Fibroblast of skin of abdomen (primary cell): ENCODE measurements at regions not wholly inside any gene's neighbourhood (a gene's known extent, or its start where the extent isn't known, plus 50 kb on each side); places are given as distances from the start of the nearest gene placed in this dataset.
A peak's percentile ranks its signal among the peaks of the same experiment; 100 is the strongest.

Source experiments
- DNase-seq: peaks from one replicate; pipeline ENCODE4 v3.0.0-alpha.2; 2013

DNA sequence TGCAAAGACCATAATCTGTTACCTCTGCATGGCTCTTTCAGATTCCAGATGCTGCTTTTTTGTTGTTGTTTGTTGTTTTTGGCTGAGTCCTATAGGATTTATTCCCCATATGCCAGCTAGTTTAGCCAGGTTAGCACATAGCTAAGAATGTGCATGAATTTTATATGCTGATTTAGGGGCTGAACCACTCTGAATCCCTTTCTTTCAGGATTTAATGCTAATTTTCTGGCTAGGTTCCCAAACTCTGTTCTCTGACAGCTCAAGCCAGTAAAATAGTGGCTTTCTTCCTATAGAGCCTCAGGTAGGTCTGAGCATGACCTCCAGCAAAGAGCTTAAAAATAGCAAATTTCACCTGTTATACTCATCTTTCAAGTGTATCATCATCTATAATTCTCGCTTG lies 521.4 kb downstream of the CAAP1 start:
- no peak for DNase-seq

DNA sequence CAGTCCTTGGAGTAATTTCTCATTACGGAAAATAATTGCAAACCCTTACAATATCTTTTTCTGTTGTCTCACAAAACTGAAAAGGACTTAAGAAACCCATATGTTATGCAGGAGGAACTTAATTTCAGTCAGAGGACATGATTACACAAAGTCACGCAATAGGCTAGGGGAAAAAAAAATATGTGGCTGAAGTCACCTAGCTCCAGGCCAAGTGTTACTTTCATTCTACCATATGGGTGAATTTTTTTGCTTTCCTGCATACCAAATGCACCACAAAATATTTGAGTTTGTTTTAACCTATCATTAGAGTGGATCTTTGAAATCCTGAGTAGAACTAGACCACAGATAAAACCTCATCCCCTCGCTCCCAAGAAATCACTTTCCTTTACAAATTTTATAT lies 523.5 kb downstream of the CAAP1 start:
- peak; percentile 25 for DNase-seq

DNA sequence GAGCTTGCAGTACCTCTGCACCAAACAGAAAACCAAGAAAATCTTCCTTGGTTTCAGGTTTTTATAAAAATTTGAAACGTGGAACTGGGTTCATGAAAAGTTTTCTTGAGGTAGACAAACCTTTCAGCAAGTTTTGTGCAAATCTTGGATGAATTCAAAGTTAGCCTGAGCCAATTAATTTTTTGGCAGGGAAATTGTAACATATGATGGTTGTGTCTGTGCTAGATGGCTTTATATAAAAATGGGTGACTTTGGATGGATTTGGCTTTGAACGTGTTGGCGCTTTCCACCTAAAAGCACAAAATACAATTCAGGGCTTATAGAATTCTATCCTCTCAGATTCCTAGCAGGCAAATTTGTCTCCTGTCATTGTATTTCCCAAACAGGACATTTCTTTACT lies 524.4 kb downstream of the CAAP1 start:
- no peak for DNase-seq

DNA sequence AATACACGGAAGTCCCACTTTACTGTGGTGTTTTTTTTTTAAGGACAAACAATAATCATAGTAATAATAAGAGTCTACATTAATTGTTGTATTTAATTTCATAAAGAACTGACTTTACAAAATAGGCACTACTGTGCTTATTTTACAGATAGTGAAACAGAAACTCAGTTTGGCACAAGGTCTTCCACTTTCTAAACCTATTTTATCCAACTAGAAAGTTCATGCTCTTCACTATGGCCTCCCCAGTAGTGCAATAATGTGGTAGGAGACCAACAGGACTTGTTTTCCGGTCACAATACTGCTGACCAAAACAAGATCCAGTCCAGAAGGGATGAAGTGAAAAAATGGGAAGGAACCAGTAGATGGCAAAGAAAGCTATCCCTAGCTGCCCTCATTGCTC lies 531.6 kb downstream of the CAAP1 start:
- DNase-seq: no peak

DNA sequence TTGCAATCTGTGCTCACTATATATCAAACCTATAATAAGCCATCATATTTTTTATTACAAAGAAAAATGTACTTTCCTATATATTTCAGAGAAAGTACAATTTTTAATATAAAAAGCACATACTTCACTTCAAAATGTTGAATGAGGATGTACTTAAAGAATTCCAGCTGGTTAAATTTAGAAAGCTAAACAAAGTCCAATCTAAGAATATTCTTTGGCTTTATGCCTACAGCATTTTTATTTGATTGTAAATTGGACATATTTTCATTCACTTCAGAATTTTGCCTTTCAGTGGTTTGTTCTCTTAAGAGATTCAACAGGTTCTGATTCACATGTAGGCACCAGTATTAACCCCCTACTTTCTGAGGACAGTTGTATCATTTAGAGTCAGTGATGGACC lies 533.8 kb downstream of the CAAP1 start:
- DNase-seq: no peak

DNA sequence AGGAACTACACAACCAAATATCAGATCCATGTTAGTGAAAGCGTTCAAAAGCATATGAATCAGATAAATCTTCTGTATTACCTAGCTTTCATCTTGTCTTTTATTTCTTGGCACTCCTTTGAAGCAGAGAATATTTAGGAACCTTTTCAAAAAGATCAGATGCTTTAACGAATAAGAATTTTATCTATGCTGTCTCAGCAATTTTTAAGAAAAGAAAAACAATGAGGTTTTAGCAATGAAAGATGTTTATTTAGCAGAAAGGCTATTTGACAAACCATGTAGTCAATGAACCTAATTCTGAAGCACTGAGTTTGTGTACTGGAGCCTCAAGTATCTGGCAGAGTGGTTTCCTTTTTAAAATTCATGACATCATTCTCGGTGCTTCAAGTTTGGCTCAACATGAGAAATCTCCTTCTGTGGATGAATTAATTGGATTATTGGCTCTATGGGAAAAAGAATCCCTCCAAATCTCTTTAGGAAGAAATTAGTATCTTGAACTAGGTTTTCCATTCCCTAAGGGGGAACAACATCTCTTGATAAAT lies 534.7 kb downstream of the CAAP1 start:
- no peak for DNase-seq

DNA sequence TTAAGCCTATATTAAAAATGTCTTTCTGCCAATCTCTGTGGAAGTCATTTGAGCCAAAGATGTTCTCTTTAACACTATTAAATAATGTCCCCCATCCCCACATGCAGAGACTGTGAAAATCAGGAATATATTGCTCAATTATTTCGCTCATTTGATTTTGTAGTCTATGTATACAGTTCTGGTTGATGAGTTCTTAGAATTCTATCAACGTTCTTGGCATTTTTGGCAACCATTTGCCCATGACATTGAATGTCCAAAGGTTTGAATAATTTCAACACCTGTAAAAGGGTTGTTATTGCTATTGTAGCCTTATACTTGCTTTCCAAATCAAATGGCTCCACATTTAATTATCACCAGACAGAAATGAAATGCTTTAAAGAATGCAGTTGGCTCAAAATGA lies 536.1 kb downstream of the CAAP1 start:
- DNase-seq: no peak

DNA sequence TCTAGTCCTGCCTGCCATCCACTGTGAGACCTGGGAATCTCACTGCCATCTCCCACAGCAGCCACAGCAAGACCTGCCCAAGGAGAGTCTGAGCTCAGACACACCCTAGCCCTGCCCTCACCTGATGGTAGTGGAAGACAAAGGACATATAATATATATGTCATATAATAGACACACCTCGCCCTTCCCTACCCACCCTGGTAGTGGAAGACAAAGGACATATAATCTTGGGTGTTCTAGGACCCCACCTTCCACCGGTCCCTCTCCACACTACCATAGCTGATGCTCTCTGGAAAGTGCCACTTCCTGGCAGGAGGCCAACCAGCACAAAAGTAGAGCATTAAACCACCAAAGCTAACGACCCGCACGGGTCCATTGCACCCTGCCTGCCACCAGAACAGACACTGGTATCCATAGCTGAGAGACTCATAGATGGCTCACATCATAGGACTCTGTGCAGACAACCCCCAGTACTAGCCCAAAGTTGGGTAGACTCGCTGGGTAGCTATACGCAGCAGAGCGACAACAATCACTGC lies 545.6 kb downstream of the CAAP1 start:
- no peak for DNase-seq

DNA sequence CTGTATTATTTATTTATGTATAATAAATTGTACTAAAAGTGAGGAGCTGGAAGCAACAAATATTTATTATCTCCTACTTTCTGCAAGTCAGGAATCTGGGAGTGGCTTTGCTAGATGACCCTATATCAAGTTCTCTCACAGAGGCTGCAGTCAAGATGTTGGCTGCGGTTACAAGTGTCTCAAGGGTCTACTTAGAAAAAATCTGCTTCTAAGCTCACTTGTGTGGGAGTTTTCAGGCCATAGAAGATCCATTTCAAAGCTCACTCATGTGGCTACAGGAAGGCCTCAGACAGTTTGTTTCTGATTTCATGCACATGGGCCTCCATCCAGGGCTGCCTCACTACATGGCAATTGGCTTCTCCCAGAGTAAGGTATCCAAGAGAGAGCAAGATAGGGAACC lies 551.1 kb downstream of the CAAP1 start:
- DNase-seq: no peak

DNA sequence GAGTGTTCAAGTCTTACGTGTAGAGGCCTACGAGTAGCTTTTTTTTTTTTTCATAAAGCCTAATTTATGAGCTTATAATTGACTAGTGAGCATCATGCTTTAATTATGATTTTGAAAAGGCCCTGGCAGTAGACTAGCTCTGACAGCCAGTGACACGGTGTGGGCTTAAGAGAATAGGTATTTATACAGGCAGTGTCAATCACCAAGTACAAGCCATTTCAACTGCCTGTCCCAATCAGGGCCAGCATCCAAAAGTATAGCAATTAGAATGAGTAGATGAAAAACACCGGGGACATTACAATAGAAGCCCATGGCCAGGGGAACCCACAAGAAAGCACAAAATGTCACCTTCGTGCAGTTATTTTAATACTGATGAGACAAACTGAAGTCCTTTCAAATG lies 552.8 kb downstream of the CAAP1 start:
- no peak for DNase-seq

DNA sequence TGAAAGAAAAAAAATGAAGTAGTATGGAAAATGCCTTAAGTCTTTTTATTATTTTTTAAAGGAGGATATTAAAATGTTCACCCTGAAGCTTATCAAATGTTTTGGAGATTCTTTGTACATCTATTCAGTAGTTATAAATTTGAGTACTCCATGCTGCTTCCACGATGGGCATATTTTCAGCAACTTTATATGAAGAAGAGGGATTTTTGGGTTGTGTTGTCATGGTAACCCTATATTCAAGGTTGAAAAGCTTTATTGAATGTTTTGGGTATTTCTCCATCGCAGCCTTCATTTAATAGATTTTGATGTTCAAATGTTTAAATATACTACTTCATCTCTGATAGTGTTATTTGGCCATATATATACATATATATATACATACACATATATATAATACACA lies 557.5 kb downstream of the CAAP1 start:
- DNase-seq: no peak

DNA sequence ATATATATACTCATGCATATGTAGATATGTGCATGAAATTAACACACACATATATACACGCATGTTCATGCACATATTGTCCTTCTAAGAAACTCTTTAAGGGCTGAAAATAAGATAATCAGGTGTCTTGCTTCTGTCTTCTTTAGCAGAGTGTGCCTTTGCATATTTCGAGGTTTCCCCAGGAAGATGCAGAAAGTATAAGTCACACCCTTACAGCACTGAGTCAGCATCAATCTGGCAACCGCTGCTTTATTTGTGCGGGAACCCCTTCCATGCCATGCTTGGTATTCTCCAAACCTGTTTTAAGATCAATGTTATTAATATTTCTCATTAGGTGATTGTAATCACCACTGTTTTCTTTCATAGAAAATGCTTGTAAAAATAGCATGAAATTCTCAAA lies 557.9 kb downstream of the CAAP1 start:
- no peak for DNase-seq

DNA sequence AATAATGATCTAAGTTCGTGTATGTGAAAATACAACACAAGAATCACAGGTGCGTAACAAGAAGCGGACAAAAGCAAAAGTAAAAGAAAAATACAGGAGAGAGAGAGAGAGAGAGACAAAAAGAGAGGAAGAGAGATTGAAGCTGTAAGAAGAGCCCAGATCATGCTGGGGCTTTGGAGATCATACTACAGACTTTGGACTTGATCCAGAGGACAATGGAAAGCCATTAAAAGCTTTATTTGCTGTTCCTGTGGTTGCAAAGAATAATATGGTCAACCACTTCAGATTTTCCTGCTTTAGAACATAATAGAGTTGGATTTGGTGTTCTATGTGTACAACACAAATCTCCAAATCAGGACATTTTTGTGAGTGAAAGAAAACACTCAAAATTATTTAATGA lies 561.4 kb downstream of the CAAP1 start:
- DNase-seq: no peak

DNA sequence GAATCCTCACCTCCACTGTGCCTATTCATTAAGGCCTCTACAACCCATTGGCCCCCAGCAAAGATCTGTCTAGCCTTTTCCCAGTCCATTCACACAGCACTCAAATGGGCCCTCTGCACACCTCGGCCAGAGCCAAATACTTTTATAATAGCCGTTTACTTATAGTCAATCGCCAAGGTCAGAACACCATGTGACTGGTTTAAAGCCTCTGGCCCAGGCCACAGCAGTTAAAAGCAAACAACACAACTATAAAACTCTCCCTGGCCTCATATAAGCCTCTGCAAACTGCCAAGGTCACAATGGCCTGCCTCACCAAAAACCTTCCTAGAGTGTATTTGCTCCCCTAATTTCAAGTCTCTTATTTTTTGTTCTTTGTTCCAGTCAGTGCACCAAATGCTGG lies 562.6 kb downstream of the CAAP1 start:
- no peak for DNase-seq

DNA sequence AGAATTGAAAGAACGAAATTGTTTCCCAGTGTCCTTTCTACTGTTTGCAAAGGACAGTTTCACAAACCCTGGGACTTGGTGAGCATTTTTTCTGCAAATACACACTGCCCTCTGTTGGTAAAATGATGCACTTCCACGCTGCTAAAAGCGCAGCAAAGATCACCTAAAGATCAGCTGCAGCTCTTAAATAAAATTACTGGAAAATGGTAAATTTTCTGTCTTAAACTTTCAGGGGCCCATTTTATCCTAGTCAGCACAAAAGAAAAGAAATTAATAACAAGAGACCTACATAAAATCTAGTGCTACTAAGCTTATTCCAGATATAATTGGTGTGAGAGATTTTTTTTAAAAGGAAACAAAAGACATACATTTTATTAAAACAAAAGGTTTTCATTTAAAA lies 566.0 kb downstream of the CAAP1 start:
- peak; percentile 69 for DNase-seq

DNA sequence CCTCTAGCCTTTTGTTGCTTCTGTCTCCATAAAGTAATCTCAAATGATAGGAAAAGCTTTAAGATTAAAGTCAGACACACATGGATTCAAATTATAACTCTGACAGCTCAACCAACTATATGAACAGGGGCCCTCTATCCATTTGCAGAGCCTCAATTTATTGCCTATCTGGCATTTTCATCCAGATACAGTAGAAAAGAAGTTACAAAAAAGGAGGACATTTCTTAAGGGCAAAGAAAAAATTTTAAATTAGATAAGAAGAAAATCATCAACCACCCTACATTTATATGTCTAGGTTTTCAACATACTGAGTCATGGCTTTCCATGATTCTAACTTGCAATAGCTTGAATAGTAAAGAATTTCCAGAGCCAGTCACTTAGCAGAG lies 567.2 kb downstream of the CAAP1 start:
- DNase-seq: peak; percentile 39

DNA sequence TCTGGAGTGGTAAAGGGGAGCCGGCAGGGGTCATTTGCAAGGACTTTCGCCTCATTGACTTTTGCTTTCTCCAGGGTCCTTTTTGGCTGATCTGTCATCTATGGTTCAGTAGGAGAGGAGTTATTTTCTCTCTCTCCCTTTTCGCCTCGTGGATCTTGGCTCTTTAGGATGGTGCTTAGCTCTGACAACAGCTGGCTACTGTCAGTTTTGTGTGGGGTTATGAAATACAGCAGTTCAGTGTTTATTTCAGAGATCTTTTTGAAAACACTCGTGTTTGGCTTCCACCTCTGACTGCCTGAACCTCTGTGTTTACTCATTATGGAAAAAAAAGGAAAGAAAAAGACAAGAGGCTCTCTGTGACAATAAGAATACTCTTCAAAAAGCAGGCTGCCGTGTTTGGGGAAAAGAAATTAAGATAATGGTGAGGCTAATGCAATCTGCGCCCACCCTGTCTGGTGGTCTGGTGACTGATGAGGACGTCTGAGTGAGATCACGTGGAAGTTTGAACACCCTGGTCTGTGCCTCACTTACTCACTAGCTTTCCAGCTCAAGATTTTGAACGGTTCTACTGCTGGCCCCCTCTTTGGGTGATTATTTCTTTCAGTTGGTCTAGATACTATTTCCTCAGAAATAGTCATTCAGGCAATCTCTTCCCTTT lies 567.7 kb downstream of the CAAP1 start:
- DNase-seq: peak; percentile 3

DNA sequence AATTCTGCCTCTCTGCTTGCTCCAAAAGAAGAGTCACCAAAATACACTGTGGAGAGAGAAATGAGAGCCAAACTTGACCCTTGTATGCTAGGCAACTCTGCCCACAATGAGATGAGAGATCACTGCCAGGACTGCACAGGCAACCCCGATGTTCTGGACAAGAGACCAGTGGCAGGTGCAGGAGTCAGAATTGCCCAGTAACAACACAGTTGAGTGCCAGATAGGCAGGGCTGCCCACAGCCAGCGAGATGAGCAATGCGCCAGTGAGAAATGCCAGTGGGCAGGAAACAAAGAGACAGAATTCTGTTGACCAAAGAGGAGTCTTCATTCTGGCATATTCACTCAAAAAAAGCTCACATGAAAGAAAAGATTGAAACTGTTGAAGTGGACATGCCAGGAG lies 570.7 kb downstream of the CAAP1 start:
- DNase-seq: no peak

DNA sequence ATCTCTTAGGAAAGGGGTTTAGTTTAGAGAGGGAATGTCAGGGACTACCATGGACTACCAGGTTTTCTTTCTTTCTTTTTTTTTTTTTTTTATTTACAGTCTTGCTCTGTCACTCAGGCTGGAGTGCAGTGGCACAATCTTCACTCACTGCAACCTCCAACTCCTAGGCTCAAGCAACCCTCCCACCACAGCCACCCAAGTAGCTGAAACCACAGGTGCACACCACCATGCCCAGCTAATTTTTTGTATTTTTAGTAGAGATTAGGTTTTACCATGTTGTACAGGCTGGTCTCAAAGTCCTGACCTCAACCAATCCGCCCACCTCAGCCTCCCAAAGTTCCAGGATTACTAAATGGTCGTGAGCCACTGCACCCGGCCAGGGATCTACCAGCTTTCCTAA lies 572.7 kb downstream of the CAAP1 start:
- DNase-seq: no peak

DNA sequence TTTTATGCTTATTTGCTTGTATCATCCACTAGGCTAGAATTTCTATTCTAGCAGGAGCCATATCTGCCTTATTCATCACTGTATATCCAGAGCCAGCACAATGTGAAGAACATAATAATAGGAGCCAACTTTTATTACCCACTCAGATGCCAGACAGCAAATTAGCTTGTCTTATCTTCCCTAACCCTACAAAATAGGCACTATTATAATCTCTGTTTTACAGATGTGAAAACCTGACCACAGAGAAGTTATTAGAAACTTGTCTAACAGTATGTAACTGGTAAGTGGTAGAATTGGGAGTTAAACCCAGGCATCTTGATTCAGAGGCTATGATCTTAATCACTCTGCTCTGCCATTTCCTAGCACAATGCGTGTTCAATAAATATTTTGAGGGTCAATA lies 579.5 kb downstream of the CAAP1 start:
- no peak for DNase-seq

DNA sequence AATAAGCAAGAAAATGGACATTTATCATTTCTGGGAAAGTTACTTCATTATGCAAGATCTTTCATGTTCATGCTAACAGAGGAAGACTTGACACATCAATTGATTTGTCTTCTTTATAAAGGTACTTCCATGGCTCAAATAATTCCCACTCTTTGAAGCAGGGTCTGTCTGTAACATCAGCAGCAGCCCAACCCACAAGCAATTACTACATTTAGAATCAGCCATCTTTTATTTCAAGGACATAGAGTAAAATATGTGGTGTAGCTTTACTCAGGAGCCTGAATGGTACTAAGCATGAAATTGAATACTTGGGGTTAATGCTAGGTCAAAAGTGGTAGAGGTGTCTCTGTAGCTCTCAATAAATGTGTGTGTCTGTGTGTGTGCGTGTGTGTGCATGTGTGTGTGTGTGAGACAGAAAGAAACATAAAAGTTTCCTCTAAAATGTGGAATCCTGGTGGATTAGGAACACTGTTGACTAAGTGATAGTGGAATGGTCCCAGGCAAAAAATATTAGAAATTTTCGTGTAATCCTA lies 581.1 kb downstream of the CAAP1 start:
- no peak for DNase-seq

DNA sequence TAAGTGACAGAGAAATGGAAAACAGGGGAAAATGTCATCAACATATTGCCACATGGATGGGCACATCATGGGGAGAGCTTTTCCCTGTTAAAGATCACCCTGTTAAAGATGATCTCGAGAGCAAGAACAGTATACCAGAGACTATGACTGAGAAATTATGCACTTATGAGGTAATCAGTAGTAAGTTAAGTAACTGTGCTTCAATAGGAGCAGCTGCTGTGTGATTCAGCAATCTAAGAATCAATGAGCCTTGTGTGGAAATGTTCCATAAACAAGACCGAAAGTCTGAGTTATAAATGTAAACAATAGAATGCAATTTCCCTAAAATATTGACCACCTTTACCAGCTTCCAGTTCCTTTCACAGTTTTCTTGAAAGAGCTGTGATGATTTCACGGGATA lies 582.3 kb downstream of the CAAP1 start:
- peak; percentile 18 for DNase-seq

DNA sequence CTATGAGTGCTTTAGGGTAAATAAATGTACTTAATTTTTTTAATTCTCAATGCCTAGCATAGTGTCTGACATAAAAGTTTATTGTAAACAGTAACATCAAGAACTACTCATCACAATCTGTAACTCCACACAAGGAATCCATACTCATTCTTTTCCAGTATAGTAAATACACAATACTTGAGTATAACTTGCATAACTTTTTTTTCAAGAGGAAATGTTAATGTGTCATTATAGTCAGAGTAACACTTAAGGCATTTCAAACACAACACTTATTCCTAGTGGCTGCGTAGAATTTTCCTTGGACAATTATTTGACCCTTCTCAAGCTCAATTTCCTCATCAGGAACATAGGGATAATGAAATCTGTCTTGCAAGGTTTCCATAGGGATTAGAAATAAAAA lies 584.3 kb downstream of the CAAP1 start:
- DNase-seq: peak; percentile 27

DNA sequence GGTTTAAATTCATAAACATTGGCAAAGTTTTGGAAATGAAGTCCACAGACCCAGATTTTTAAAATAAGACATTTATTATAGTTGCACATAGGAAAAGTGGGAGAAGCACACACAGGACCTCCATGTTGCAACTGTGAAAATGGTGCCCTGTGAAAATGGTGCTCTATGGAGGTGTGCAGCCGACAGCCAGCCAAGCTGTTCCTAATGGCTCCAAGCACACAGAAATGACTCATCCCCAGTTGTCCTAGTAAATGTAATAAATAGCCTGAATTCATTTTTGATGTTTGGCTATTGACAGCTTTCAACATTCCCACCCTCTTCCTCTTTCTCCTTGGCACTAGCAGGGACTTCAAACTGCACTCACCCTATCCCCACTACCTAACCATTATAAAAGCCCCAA lies 590.9 kb downstream of the CAAP1 start:
- DNase-seq: no peak

DNA sequence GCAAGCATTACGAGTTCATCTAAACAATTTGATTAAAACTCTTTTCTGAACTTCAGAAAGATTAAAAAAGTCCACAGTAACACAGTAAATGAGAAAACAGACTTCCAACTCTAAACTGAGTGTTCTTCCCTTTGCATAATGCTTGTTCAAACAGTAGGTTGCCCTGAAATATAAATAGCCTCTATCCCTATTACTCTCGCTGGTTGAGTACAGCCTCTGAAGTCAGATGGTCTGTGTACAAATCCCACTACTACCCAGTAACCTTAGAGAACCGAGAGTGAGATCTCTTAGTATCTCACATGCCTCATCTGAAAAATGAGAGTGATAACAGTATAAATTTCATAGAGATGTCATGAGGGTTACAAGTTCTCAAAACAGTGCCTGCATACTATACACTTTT lies 591.6 kb downstream of the CAAP1 start:
- DNase-seq: no peak
